CD4-positive, alpha-beta T cell (primary cell): ENCODE measurements at regions not wholly inside any gene's neighbourhood (a gene's known extent, or its start where the extent isn't known, plus 50 kb on each side); places are given as distances from the start of the nearest gene placed in this dataset.

ENCODE experiments used
- ATAC-seq: fragments of 200-7000 bp; cut with Tn5 transposase; one replicate; pipeline ENCODE4 v1.10.0; 2022; ENCODE audit warnings: mild to moderate bottlenecking; ENCODE audit not compliant: poor library complexity
- CTCF ChIA-PET: fragments of 350-600 bp; sonication (Branson Sonifier 250); formaldehyde crosslinking; loops from one replicate; lab custom pipeline; 2021; ENCODE audit warnings: antibody characterized with exemption, inconsistent platforms; lab: Charles Lee
- POLR2A ChIA-PET: fragments of 350-600 bp; sonication (Branson Sonifier 250); formaldehyde crosslinking; loops from one replicate; lab custom pipeline; 2021; ENCODE audit warnings: antibody characterized with exemption, inconsistent platforms; lab: Charles Lee
- DNase-seq, 14 experiments: peaks; one replicate each; pipeline ENCODE4 v3.0.0-alpha.2; 2013 to 2020; ENCODE audit warnings: mixed read lengths in 2 of 14
- H3K27ac ChIP-seq, 2 donors: one replicate each; pipeline versions ENCODE4 v1.5.1 to v1.7.0; 2013; ENCODE audit warnings: low read length in 2 of 2, low read depth in 1 of 2, mild to moderate bottlenecking in 1 of 2
- H3K27me3 ChIP-seq, 2 experiments: 1 replicate in 1 of 2; 2 replicates in 1 of 2; pipeline versions ENCODE4 v1.6.1 to v1.7.0; 2013; ENCODE audit warnings: low read length in 2 of 2, control low read depth in 1 of 2, mild to moderate bottlenecking in 1 of 2, moderate library complexity in 1 of 2; ENCODE audit not compliant: insufficient read depth in 2 of 2, control insufficient read depth in 1 of 2
- H3K36me3 ChIP-seq: one replicate; pipeline ENCODE4 v1.6.1; 2013; ENCODE audit warnings: low read length, control low read depth; ENCODE audit not compliant: insufficient read depth
- H3K4me1 ChIP-seq: one replicate; pipeline ENCODE4 v1.6.1; 2013; ENCODE audit warnings: low read length, control low read depth; ENCODE audit not compliant: insufficient read depth
- H3K4me3 ChIP-seq: one replicate; pipeline ENCODE4 v1.5.1; 2013; ENCODE audit warnings: mild to moderate bottlenecking, low read length, moderate library complexity
- H3K9me3 ChIP-seq, 2 experiments: 1 replicate in 1 of 2; 2 replicates in 1 of 2; pipeline versions ENCODE4 v1.6.1 to v1.7.0; 2013; ENCODE audit warnings: low read length in 2 of 2, mild to moderate bottlenecking in 2 of 2, control low read depth in 1 of 2, moderate library complexity in 1 of 2; ENCODE audit not compliant: control insufficient read depth in 1 of 2, insufficient read depth in 1 of 2
- H3K27ac Mint-ChIP-seq: one replicate; pipeline ENCODE4 v1.8.0; 2020; ENCODE audit warnings: mixed read lengths
- H3K27me3 Mint-ChIP-seq: one replicate; pipeline ENCODE4 v1.8.0; 2021; ENCODE audit warnings: mixed read lengths
- H3K36me3 Mint-ChIP-seq: one replicate; pipeline ENCODE4 v1.8.0; 2021; ENCODE audit warnings: low read depth, mixed read lengths
- H3K4me1 Mint-ChIP-seq: one replicate; pipeline ENCODE4 v1.8.0; 2021; ENCODE audit warnings: low read depth, mixed read lengths
- H3K4me3 Mint-ChIP-seq: one replicate; pipeline ENCODE4 v1.8.0; 2020; ENCODE audit warnings: mild to moderate bottlenecking, mixed read lengths
- H3K9me3 Mint-ChIP-seq: one replicate; pipeline ENCODE4 v1.8.0; 2020; ENCODE audit warnings: mixed read lengths
- intact Hi-C, 2 experiments: fragments of 100-400 bp; cut with DNase I in 1 of 2; cut with micrococcal nuclease in 1 of 2; formaldehyde crosslinking; loops; one replicate each; pipeline versions ENCODE4 v1.15.1 to v1.9.0; 2023 to 2025; cut with DNase I, micrococcal nuclease
- TF ChIP-seq, protein P1 (sequence below): fragments of 200-600 bp; IDR thresholded peaks from one replicate; pipeline ENCODE4 v1.8.0; 2022; ENCODE audit warnings: antibody characterized with exemption, mild to moderate bottlenecking

DNA sequence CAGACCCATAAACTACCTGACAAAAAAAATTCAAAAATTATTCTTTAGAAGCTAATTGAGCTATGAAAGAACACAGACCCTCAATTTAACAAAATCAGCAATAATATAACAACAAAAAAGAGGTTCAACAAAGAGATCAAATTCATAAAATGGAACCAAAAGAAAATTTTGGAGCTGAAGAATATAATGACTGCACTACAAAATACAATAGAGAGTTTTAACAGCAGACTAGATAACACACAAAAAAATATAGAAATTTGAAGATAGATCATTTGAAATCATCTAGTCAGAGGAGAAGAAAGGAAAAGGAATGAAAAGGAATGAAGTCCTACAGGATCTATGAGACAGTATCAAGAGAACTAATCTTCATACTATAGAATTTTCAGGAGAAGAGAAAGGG, 422.1 kb downstream of the PAX1 start:
- H3K4me3 ChIP-seq, result no peak overlapping the region
- no peaks in the 10 kb centered on the region for H3K4me1 Mint-ChIP-seq
- no peak for DNase-seq
- H3K9me3 Mint-ChIP-seq, result peaks cover 15% of the 10 kb centered on the region
- H3K27ac Mint-ChIP-seq, result no peak overlapping the region
- H3K27ac ChIP-seq, result no peak overlapping the region
- no peak overlapping the region for H3K4me3 Mint-ChIP-seq
- TF ChIP-seq, protein P1, sequence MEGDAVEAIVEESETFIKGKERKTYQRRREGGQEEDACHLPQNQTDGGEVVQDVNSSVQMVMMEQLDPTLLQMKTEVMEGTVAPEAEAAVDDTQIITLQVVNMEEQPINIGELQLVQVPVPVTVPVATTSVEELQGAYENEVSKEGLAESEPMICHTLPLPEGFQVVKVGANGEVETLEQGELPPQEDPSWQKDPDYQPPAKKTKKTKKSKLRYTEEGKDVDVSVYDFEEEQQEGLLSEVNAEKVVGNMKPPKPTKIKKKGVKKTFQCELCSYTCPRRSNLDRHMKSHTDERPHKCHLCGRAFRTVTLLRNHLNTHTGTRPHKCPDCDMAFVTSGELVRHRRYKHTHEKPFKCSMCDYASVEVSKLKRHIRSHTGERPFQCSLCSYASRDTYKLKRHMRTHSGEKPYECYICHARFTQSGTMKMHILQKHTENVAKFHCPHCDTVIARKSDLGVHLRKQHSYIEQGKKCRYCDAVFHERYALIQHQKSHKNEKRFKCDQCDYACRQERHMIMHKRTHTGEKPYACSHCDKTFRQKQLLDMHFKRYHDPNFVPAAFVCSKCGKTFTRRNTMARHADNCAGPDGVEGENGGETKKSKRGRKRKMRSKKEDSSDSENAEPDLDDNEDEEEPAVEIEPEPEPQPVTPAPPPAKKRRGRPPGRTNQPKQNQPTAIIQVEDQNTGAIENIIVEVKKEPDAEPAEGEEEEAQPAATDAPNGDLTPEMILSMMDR, result no peak
- no peaks in the 10 kb centered on the region for H3K27me3 Mint-ChIP-seq
- ATAC-seq, result no peak
- CTCF ChIA-PET, result no interaction called here
- no peaks in the 10 kb centered on the region for H3K36me3 ChIP-seq
- H3K36me3 Mint-ChIP-seq, result no peaks in the 10 kb centered on the region
- intact Hi-C loops, result no loop called here
- peaks cover 6 to 23% of the 10 kb centered on the region in 2 experiments for H3K9me3 ChIP-seq
- H3K4me1 ChIP-seq, result no peaks in the 10 kb centered on the region
- no peaks in the 10 kb centered on the region for H3K27me3 ChIP-seq
- POLR2A ChIA-PET, result no interaction called here

DNA sequence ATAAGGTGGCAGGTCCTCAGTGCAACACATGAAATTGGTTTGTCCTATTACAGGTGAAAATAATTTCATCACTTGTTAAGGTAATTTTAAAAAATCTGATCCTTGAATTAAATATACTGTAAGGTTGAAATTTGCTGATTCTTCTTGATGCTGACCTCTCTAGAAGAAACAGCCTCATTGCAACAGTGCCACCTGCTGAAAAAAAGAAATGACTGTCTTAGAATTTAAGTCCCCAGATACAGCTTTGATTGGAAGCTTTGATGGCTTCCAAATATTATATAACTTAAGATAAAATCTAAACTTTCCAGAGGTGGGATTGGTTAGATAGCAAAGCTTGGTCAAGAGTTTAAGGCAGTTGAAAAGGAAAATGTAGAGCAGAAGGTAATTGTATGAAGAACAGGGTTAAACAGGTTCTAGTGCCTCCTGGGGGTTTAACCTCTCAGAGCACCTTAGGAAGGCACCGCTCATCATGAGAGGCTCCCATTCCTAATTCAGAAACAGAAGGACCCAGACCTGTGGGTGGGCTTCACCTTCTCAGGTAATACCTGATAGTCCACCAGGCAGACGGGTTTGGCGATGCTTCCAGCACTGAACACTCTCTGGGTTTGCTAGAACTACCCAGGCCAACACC, 401.0 kb downstream of the PAX1 start:
- no peak overlapping the region for H3K27ac ChIP-seq
- ATAC-seq (no peak), DNase-seq (no peak)
- ChIA-PET CTCF (no interaction called here), POLR2A (no interaction called here)
- H3K36me3 ChIP-seq, result no peaks in the 10 kb centered on the region
- H3K36me3 Mint-ChIP-seq, result no peaks in the 10 kb centered on the region
- no peaks in the 10 kb centered on the region for H3K4me1 ChIP-seq
- peaks cover 3 to 6% of the 10 kb centered on the region in 2 experiments for H3K9me3 ChIP-seq
- intact Hi-C loops, result no loop called here
- H3K27ac Mint-ChIP-seq, result no peak overlapping the region
- no peak overlapping the region for H3K4me3 ChIP-seq
- H3K4me3 Mint-ChIP-seq, result no peak overlapping the region
- H3K27me3 Mint-ChIP-seq, result no peaks in the 10 kb centered on the region
- TF ChIP-seq, protein P1, result no peak
- no peaks in the 10 kb centered on the region for H3K27me3 ChIP-seq
- peaks cover 19% of the 10 kb centered on the region for H3K9me3 Mint-ChIP-seq
- no peaks in the 10 kb centered on the region for H3K4me1 Mint-ChIP-seq

DNA sequence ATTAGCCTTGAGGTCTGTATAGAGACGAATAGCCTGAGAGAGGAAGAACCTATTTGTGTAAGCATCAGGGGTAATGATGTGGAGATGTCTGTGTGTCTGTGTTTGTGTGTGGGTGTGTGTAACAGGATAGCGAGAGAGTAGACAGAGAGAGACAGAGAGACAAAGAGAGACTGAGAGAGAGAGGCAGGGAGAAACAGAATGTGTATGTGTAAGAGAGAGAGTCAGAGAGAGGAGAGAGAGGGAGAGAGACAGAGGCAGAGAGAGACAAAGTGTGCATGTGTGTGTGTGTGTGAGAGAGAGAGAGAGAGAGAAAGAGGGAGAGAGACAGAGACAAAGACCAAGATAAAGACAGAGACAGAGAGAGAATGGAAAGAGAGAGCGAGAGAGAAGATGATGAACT, 396.1 kb downstream of the PAX1 start:
- Histone ChIP-seq H3K36me3 (no peaks in the 10 kb centered on the region), H3K27ac (no peak overlapping the region), H3K9me3 (peaks cover 9 to 10% of the 10 kb centered on the region in 2 experiments), H3K4me3 (no peak overlapping the region), H3K4me1 (no peaks in the 10 kb centered on the region), H3K27me3 (no peaks in the 10 kb centered on the region)
- Mint-ChIP-seq H3K4me3 (no peak overlapping the region), H3K27ac (no peak overlapping the region), H3K27me3 (no peaks in the 10 kb centered on the region), H3K36me3 (no peaks in the 10 kb centered on the region), H3K4me1 (no peaks in the 10 kb centered on the region), H3K9me3 (peaks cover 17% of the 10 kb centered on the region)
- ChIA-PET POLR2A (no interaction called here), CTCF (no interaction called here)
- TF ChIP-seq, protein P1, result no peak
- no peak for ATAC-seq
- intact Hi-C loops, result no loop called here
- no peak for DNase-seq
